ENCODE measurements at regions not wholly inside any gene's neighbourhood (a gene's known extent, or its start where the extent isn't known, plus 50 kb on each side); places are given as distances from the start of the nearest gene placed in this dataset.
A peak's percentile ranks its signal among the peaks of the same experiment; 100 is the strongest.

- no peaks in the 10 kb centered on the region for H4K20me1 ChIP-seq (ENCODE audit: insufficient read depth, low read depth, low read length)
- no peak overlapping the region for H3K4me2 ChIP-seq (ENCODE audit: low read depth, low read length, poor library complexity, severe bottlenecking)
- H3K4me1 ChIP-seq (ENCODE audit: low read length), result no peaks in the 10 kb centered on the region
- no peak overlapping the region for H3K4me3 ChIP-seq (ENCODE audit: low read length)
- no peaks in the 10 kb centered on the region for H3K36me3 ChIP-seq (ENCODE audit: insufficient read depth, low read length)
- H2AFZ ChIP-seq (ENCODE audit: low read length), result no peak overlapping the region
- H3K79me2 ChIP-seq (ENCODE audit: low read length), result no peaks in the 10 kb centered on the region
- H3K9ac ChIP-seq (ENCODE audit: low read length), result no peak overlapping the region
- H3K27ac ChIP-seq (ENCODE audit: low read length), result no peak overlapping the region
- H3K9me3 ChIP-seq (ENCODE audit: low read length), result no peaks in the 10 kb centered on the region
- no peaks in the 10 kb centered on the region for H3K9me2 ChIP-seq (replicated peaks; ENCODE audit: insufficient read depth, low read length)
- no peaks in the 10 kb centered on the region for H3K27me3 ChIP-seq (ENCODE audit: low read length)
- no peak for DNase-seq
Measured at GRCh38 chr11:122491509-122491908, 164.0 kb upstream of the UBASH3B start.

- no peak for DNase-seq
- no peak overlapping the region for H3K4me2 ChIP-seq (ENCODE audit: low read depth, low read length, poor library complexity, severe bottlenecking)
- no peak overlapping the region for H3K9ac ChIP-seq (ENCODE audit: low read length)
- H3K36me3 ChIP-seq (ENCODE audit: insufficient read depth, low read length), result no peaks in the 10 kb centered on the region
- H3K79me2 ChIP-seq (ENCODE audit: low read length), result no peaks in the 10 kb centered on the region
- no peak overlapping the region for H3K4me3 ChIP-seq (ENCODE audit: low read length)
- no peaks in the 10 kb centered on the region for H3K9me3 ChIP-seq (ENCODE audit: low read length)
- no peaks in the 10 kb centered on the region for H3K9me2 ChIP-seq (replicated peaks; ENCODE audit: insufficient read depth, low read length)
- H3K4me1 ChIP-seq (ENCODE audit: low read length), result no peaks in the 10 kb centered on the region
- H2AFZ ChIP-seq (ENCODE audit: low read length), result no peak overlapping the region
- H3K27ac ChIP-seq (ENCODE audit: low read length), result no peak overlapping the region
- H3K27me3 ChIP-seq (ENCODE audit: low read length), result no peaks in the 10 kb centered on the region
- H4K20me1 ChIP-seq (ENCODE audit: insufficient read depth, low read depth, low read length), result no peaks in the 10 kb centered on the region
Measured at GRCh38 chr11:122488892-122489706, 166.4 kb upstream of the UBASH3B start.

DNA sequence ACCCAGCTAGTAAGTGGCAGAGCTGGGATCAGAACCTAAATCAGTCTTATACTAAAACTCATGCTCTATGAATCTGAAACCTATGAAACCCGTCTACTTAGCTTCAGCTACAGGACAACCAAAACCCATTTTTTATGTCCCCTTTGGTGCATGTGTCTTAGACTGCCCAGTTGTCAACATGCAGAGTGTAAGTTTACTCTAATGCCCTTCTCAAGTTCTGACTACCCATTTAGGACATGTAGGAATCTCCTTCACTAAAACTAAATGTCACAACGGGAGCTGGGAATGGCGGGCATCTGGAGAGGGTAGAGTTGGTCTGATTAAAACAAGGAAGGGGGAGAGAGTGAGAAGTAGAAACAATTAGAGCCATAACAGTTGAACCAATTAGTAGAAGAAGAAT, 167.9 kb upstream of the UBASH3B start:
- no peaks in the 10 kb centered on the region for H3K9me3 ChIP-seq (ENCODE audit: low read length)
- H3K4me1 ChIP-seq (ENCODE audit: low read length), result no peaks in the 10 kb centered on the region
- no peak overlapping the region for H3K27ac ChIP-seq (ENCODE audit: low read length)
- no peaks in the 10 kb centered on the region for H3K9me2 ChIP-seq (replicated peaks; ENCODE audit: insufficient read depth, low read length)
- DNase-seq, result no peak
- no peaks in the 10 kb centered on the region for H3K79me2 ChIP-seq (ENCODE audit: low read length)
- no peak overlapping the region for H3K4me2 ChIP-seq (ENCODE audit: low read depth, low read length, poor library complexity, severe bottlenecking)
- H4K20me1 ChIP-seq (ENCODE audit: insufficient read depth, low read depth, low read length), result no peaks in the 10 kb centered on the region
- no peak overlapping the region for H2AFZ ChIP-seq (ENCODE audit: low read length)
- no peaks in the 10 kb centered on the region for H3K27me3 ChIP-seq (ENCODE audit: low read length)
- no peaks in the 10 kb centered on the region for H3K36me3 ChIP-seq (ENCODE audit: insufficient read depth, low read length)
- H3K9ac ChIP-seq (ENCODE audit: low read length), result no peak overlapping the region
- no peak overlapping the region for H3K4me3 ChIP-seq (ENCODE audit: low read length)

DNA sequence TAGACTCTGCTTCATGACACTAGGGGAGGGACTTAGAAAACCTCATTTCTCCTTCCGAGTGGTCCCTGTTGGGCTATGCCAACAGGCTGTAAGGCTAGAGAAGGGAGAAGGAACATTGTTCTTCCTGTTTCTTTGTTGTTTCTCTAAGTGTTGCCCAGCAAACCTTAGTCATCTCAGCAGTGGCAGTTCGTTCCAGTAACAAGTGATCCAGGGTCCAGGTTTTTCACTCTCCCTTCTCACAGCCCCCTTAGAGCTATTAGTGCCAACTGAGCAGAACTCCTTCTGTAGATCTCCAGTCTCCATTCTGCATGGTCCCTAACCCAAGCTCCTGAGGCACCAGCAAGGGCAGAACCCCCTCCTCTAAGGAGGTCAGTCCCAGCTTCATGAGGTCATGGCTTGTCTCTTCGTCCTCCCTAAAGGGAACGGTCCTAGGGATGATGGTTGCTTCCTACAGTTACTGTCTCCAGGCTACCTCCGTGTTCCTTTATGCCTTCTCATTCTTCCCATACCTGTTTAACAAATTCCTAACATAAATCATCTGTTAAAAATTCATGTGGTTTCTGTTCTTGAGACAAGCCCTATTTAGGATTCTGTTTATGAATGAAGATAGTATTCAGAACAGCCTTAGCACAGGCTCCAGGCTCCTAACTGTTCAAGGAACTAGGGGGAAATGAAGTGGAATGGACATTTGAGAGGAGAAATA, 168.6 kb upstream of the UBASH3B start:
- H3K9me2 ChIP-seq (replicated peaks; ENCODE audit: insufficient read depth, low read length), result no peaks in the 10 kb centered on the region
- H3K4me2 ChIP-seq (ENCODE audit: low read depth, low read length, poor library complexity, severe bottlenecking), result no peak overlapping the region
- no peak overlapping the region for H3K9ac ChIP-seq (ENCODE audit: low read length)
- H2AFZ ChIP-seq (ENCODE audit: low read length), result no peak overlapping the region
- no peaks in the 10 kb centered on the region for H3K9me3 ChIP-seq (ENCODE audit: low read length)
- no peaks in the 10 kb centered on the region for H3K36me3 ChIP-seq (ENCODE audit: insufficient read depth, low read length)
- H4K20me1 ChIP-seq (ENCODE audit: insufficient read depth, low read depth, low read length), result no peaks in the 10 kb centered on the region
- H3K27ac ChIP-seq (ENCODE audit: low read length), result no peak overlapping the region
- H3K4me3 ChIP-seq (ENCODE audit: low read length), result no peak overlapping the region
- H3K4me1 ChIP-seq (ENCODE audit: low read length), result no peaks in the 10 kb centered on the region
- H3K79me2 ChIP-seq (ENCODE audit: low read length), result no peaks in the 10 kb centered on the region
- H3K27me3 ChIP-seq (ENCODE audit: low read length), result no peaks in the 10 kb centered on the region
- peak; percentile 38 for DNase-seq

- Histone ChIP-seq H3K36me3 (ENCODE audit: insufficient read depth, low read length) (no peaks in the 10 kb centered on the region), H2AFZ (ENCODE audit: low read length) (no peak overlapping the region), H3K9me3 (ENCODE audit: low read length) (no peaks in the 10 kb centered on the region), H3K79me2 (ENCODE audit: low read length) (no peaks in the 10 kb centered on the region), H3K27ac (ENCODE audit: low read length) (no peak overlapping the region), H3K9ac (ENCODE audit: low read length) (no peak overlapping the region), H3K4me3 (ENCODE audit: low read length) (no peak overlapping the region), H3K27me3 (ENCODE audit: low read length) (no peaks in the 10 kb centered on the region), H3K9me2 (replicated peaks; ENCODE audit: insufficient read depth, low read length) (no peaks in the 10 kb centered on the region), H3K4me1 (ENCODE audit: low read length) (no peaks in the 10 kb centered on the region), H4K20me1 (ENCODE audit: insufficient read depth, low read depth, low read length) (no peaks in the 10 kb centered on the region), H3K4me2 (ENCODE audit: low read depth, low read length, poor library complexity, severe bottlenecking) (no peak overlapping the region)
- no peak for DNase-seq
Measured at GRCh38 chr11:122478986-122479385, 176.5 kb upstream of the UBASH3B start.

GRCh38 chr11:122468965-122469364, 186.6 kb upstream of the UBASH3B start:
- no peak overlapping the region for H2AFZ ChIP-seq (ENCODE audit: low read length)
- no peaks in the 10 kb centered on the region for H3K9me2 ChIP-seq (replicated peaks; ENCODE audit: insufficient read depth, low read length)
- H3K9ac ChIP-seq (ENCODE audit: low read length), result no peak overlapping the region
- H3K4me3 ChIP-seq (ENCODE audit: low read length), result no peak overlapping the region
- no peaks in the 10 kb centered on the region for H4K20me1 ChIP-seq (ENCODE audit: insufficient read depth, low read depth, low read length)
- no peaks in the 10 kb centered on the region for H3K36me3 ChIP-seq (ENCODE audit: insufficient read depth, low read length)
- H3K79me2 ChIP-seq (ENCODE audit: low read length), result no peaks in the 10 kb centered on the region
- no peaks in the 10 kb centered on the region for H3K4me1 ChIP-seq (ENCODE audit: low read length)
- H3K27me3 ChIP-seq (ENCODE audit: low read length), result no peaks in the 10 kb centered on the region
- DNase-seq, result no peak
- H3K9me3 ChIP-seq (ENCODE audit: low read length), result no peaks in the 10 kb centered on the region
- no peak overlapping the region for H3K27ac ChIP-seq (ENCODE audit: low read length)
- H3K4me2 ChIP-seq (ENCODE audit: low read depth, low read length, poor library complexity, severe bottlenecking), result no peak overlapping the region

GRCh38 chr11:122463530-122463929, 192.0 kb upstream of the UBASH3B start:
- Histone ChIP-seq H3K9me3 (ENCODE audit: low read length) (no peaks in the 10 kb centered on the region), H3K27ac (ENCODE audit: low read length) (no peak overlapping the region), H4K20me1 (ENCODE audit: insufficient read depth, low read depth, low read length) (no peaks in the 10 kb centered on the region), H3K27me3 (ENCODE audit: low read length) (no peaks in the 10 kb centered on the region), H3K4me2 (ENCODE audit: low read depth, low read length, poor library complexity, severe bottlenecking) (no peak overlapping the region), H3K79me2 (ENCODE audit: low read length) (no peaks in the 10 kb centered on the region), H3K36me3 (ENCODE audit: insufficient read depth, low read length) (no peaks in the 10 kb centered on the region), H3K9ac (ENCODE audit: low read length) (no peak overlapping the region), H3K9me2 (replicated peaks; ENCODE audit: insufficient read depth, low read length) (no peaks in the 10 kb centered on the region), H3K4me3 (ENCODE audit: low read length) (no peak overlapping the region), H2AFZ (ENCODE audit: low read length) (no peak overlapping the region), H3K4me1 (ENCODE audit: low read length) (no peaks in the 10 kb centered on the region)
- no peak for DNase-seq

GRCh38 chr11:122459064-122459463, 196.5 kb upstream of the UBASH3B start:
- no peak overlapping the region for H3K4me3 ChIP-seq (ENCODE audit: low read length)
- no peaks in the 10 kb centered on the region for H3K4me1 ChIP-seq (ENCODE audit: low read length)
- H3K9ac ChIP-seq (ENCODE audit: low read length), result no peak overlapping the region
- no peak overlapping the region for H3K4me2 ChIP-seq (ENCODE audit: low read depth, low read length, poor library complexity, severe bottlenecking)
- H3K36me3 ChIP-seq (ENCODE audit: insufficient read depth, low read length), result no peaks in the 10 kb centered on the region
- H3K9me2 ChIP-seq (replicated peaks; ENCODE audit: insufficient read depth, low read length), result no peaks in the 10 kb centered on the region
- H3K9me3 ChIP-seq (ENCODE audit: low read length), result no peaks in the 10 kb centered on the region
- H2AFZ ChIP-seq (ENCODE audit: low read length), result no peak overlapping the region
- DNase-seq, result no peak
- no peak overlapping the region for H3K27ac ChIP-seq (ENCODE audit: low read length)
- no peaks in the 10 kb centered on the region for H4K20me1 ChIP-seq (ENCODE audit: insufficient read depth, low read depth, low read length)
- H3K79me2 ChIP-seq (ENCODE audit: low read length), result no peaks in the 10 kb centered on the region
- H3K27me3 ChIP-seq (ENCODE audit: low read length), result no peaks in the 10 kb centered on the region

Measured in Karpas-422 (cell line).